HCT116 (cell line): ENCODE measurements at regions not wholly inside any gene's neighbourhood (a gene's known extent, or its start where the extent isn't known, plus 50 kb on each side); places are given as distances from the start of the nearest gene placed in this dataset.

Experiments
- ATAC-seq: fragments of 200-7000 bp; cut with Tn5 transposase; 2 replicates; pipeline ENCODE4 v1.9.1; 2020; ENCODE audit warnings: mild to moderate bottlenecking, moderate library complexity
- BruUV-seq: library from RNA; stranded (reverse); fragments of 400-500 nt; replicated peaks from 2 replicates; lab custom pipeline; 2021; lab: Mats Ljungman, UMichigan
- CTCF ChIA-PET: fragments of 300-600 bp; sonication (Branson Sonifier 250); formaldehyde crosslinking; loops from one replicate; lab custom pipeline; 2021; ENCODE audit warnings: antibody characterized with exemption; lab: Charles Lee
- POLR2A ChIA-PET: fragments of 300-600, 350-600 bp; sonication (Branson Sonifier 250); formaldehyde crosslinking; loops from one replicate; lab custom pipeline; 2021; ENCODE audit warnings: antibody characterized with exemption; lab: Charles Lee
- RAD21 ChIA-PET, 2 experiments: fragments of 300-600 bp; sonication (Branson Sonifier 250); formaldehyde crosslinking; loops; one replicate each; lab custom pipeline; 2023; ENCODE audit warnings: low total read pairs in 2 of 2; ENCODE audit not compliant: uncharacterized antibody in 2 of 2, unreplicated experiment in 2 of 2, low non-redundant PET in 1 of 2; lab: Charles Lee
- DNase-seq: peaks from one replicate; pipeline ENCODE4 v3.0.0-alpha.2; 2010; ENCODE audit warnings: low read depth, low spot score
- H2AFZ ChIP-seq: fragments of 200-600 bp; shearing (Covaris generic), sonication (generic); 2 replicates; pipeline ENCODE4 v1.6.1; 2017; ENCODE audit warnings: low read depth, mixed run types, mixed read lengths, antibody characterized with exemption, low read length; ENCODE audit not compliant: poor library complexity, severe bottlenecking
- H3K27ac ChIP-seq: 2 replicates; pipeline ENCODE4 v1.5.1; 2012; ENCODE audit warnings: low read depth, low read length
- H3K27me3 ChIP-seq: fragments of 200-600 bp; sonication (generic); 2 replicates; pipeline ENCODE4 v1.6.1; 2016; ENCODE audit warnings: mixed run types, low read length, mixed read lengths; ENCODE audit not compliant: insufficient read depth
- H3K36me3 ChIP-seq, 2 experiments: fragments of 200-500 bp in 1 of 2; fragments of 200-600 bp in 1 of 2; sonication (Bioruptor generic) in 1 of 2; sonication (generic) in 1 of 2; 2 replicates each; pipeline versions ENCODE4 v1.5.1 to v1.6.1; 2014 to 2016; ENCODE audit warnings: low read length in 2 of 2, inconsistent platforms in 1 of 2, mixed read lengths in 1 of 2, mixed run types in 1 of 2; ENCODE audit not compliant: insufficient read depth in 2 of 2, control insufficient read depth in 1 of 2
- H3K4me1 ChIP-seq, 2 experiments: fragments of 200-600 bp in 1 of 2; sonication (generic) in 1 of 2; 2 replicates each; pipeline versions ENCODE4 v1.5.1 to v1.6.1; 2012 to 2017; ENCODE audit warnings: low read length in 2 of 2, inconsistent platforms in 1 of 2, mild to moderate bottlenecking in 1 of 2, mixed read lengths in 1 of 2, mixed run types in 1 of 2, moderate library complexity in 1 of 2; ENCODE audit not compliant: insufficient read depth in 2 of 2, control insufficient read depth in 1 of 2
- H3K4me2 ChIP-seq: fragments of 200-600 bp; sonication (generic); 2 replicates; pipeline ENCODE4 v1.6.1; 2017; ENCODE audit warnings: mixed run types, low read length, mixed read lengths
- H3K4me3 ChIP-seq, 2 experiments: fragments of 200-600 bp in 1 of 2; sonication (generic) in 1 of 2; replicated peaks in 1 of 2; 2 replicates each; pipeline ENCODE4 v1.5.1; 2011 to 2016; ENCODE audit warnings: low read length in 2 of 2, control low read depth in 1 of 2, low read depth in 1 of 2, mild to moderate bottlenecking in 1 of 2, mixed read lengths in 1 of 2, mixed run types in 1 of 2
- H3K79me2 ChIP-seq: fragments of 200-600 bp; sonication (generic); 2 replicates; pipeline ENCODE4 v1.6.1; 2017; ENCODE audit warnings: mild to moderate bottlenecking, mixed run types, low read length, moderate library complexity, mixed read lengths; ENCODE audit not compliant: insufficient read depth
- H3K9ac ChIP-seq: fragments of 200-600 bp; sonication (generic); 2 replicates; pipeline ENCODE4 v1.6.1; 2016; ENCODE audit warnings: low read length, mixed read lengths
- H3K9me2 ChIP-seq: fragments of 200-600 bp; sonication (generic), shearing (Covaris generic); 2 replicates; pipeline ENCODE4 v1.6.1; 2017; ENCODE audit warnings: mixed run types, mild to moderate bottlenecking, moderate library complexity; ENCODE audit not compliant: insufficient read depth
- H3K9me3 ChIP-seq, 2 experiments: fragments of 200-500 bp in 1 of 2; fragments of 200-600 bp in 1 of 2; sonication (Bioruptor generic) in 1 of 2; sonication (generic) in 1 of 2; 2 replicates each; pipeline ENCODE4 v1.6.1; 2014 to 2017; ENCODE audit warnings: low read length in 2 of 2, mixed read lengths in 2 of 2, inconsistent platforms in 1 of 2, low read depth in 1 of 2, mild to moderate bottlenecking in 1 of 2, mixed run types in 1 of 2, moderate library complexity in 1 of 2; ENCODE audit not compliant: control insufficient read depth in 1 of 2, insufficient read depth in 1 of 2
- H4K20me1 ChIP-seq: fragments of 200-600 bp; sonication (generic), shearing (Covaris generic); 2 replicates; pipeline ENCODE4 v1.6.1; 2017; ENCODE audit warnings: mixed run types, mild to moderate bottlenecking, moderate library complexity; ENCODE audit not compliant: insufficient read depth
- ATF3 ChIP-seq: IDR thresholded peaks from 2 replicates; pipeline ENCODE4 v1.6.1; 2012
- CBX3 ChIP-seq: IDR thresholded peaks from 2 replicates; pipeline ENCODE4 v1.6.1; 2012; ENCODE audit warnings: low read depth
- CEBPB ChIP-seq: IDR thresholded peaks from 2 replicates; pipeline ENCODE4 v1.6.1; 2012; ENCODE audit warnings: low read depth
- CTCF ChIP-seq, 3 experiments: fragments of 200-600 bp in 1 of 3; sonication (generic) in 1 of 3; IDR thresholded peaks in 2 of 3; conservative IDR thresholded peaks in 1 of 3; 2 replicates each; pipeline ENCODE4 v1.5.1; 2012 to 2017; ENCODE audit warnings: low read depth in 2 of 3, low read length in 2 of 3, antibody characterized with exemption in 1 of 3, borderline replicate concordance in 1 of 3, control low read depth in 1 of 3, mild to moderate bottlenecking in 1 of 3, mixed read lengths in 1 of 3, mixed run types in 1 of 3, moderate library complexity in 1 of 3; ENCODE audit not compliant: insufficient read depth in 1 of 3
- EGR1 ChIP-seq: IDR thresholded peaks from 2 replicates; pipeline ENCODE4 v1.6.1; 2012; ENCODE audit warnings: low read depth
- ELF1 ChIP-seq: IDR thresholded peaks from 2 replicates; pipeline ENCODE4 v1.6.1; 2012; ENCODE audit warnings: low read depth, borderline replicate concordance
- EZH2 ChIP-seq: fragments of 200-600 bp; sonication (generic); IDR thresholded peaks from 2 replicates; pipeline ENCODE4 v1.6.1; 2017; ENCODE audit warnings: antibody characterized with exemption, mixed run types
- FOSL1 ChIP-seq: IDR thresholded peaks from 2 replicates; pipeline ENCODE4 v1.6.1; 2012; ENCODE audit warnings: low read depth
- JUND ChIP-seq: IDR thresholded peaks from 2 replicates; pipeline ENCODE4 v1.6.1; 2012
- MAX ChIP-seq: IDR thresholded peaks from 2 replicates; pipeline ENCODE4 v1.6.1; 2012
- POLR2AphosphoS5 ChIP-seq: IDR thresholded peaks from 2 replicates; pipeline ENCODE4 v1.6.1; 2011; ENCODE audit warnings: mild to moderate bottlenecking, low read depth, low read length, moderate library complexity
- RAD21 ChIP-seq: IDR thresholded peaks from 2 replicates; pipeline ENCODE4 v1.6.1; 2012; ENCODE audit warnings: low read depth, mild to moderate bottlenecking
- REST ChIP-seq: IDR thresholded peaks from 2 replicates; pipeline ENCODE4 v1.6.1; 2012; ENCODE audit warnings: low read depth
- SIN3A ChIP-seq: IDR thresholded peaks from 2 replicates; pipeline ENCODE4 v1.6.1; 2012; ENCODE audit warnings: low read depth
- SP1 ChIP-seq: IDR thresholded peaks from 2 replicates; pipeline ENCODE4 v1.6.1; 2012; ENCODE audit warnings: low read depth
- SRF ChIP-seq: IDR thresholded peaks from 2 replicates; pipeline ENCODE4 v1.6.1; 2012; ENCODE audit warnings: low read depth
- TCF7L2 ChIP-seq: IDR thresholded peaks from 2 replicates; pipeline ENCODE4 v1.7.0; 2011; ENCODE audit warnings: borderline replicate concordance, inconsistent platforms; ENCODE audit not compliant: insufficient read depth, insufficient read length; ENCODE audit errors: extremely low read depth
- ZBTB33 ChIP-seq: IDR thresholded peaks from 2 replicates; pipeline ENCODE4 v1.6.1; 2011; ENCODE audit warnings: mild to moderate bottlenecking, low read length, moderate library complexity; ENCODE audit not compliant: insufficient replicate concordance; ENCODE audit errors: extremely low read depth
- ZFX ChIP-seq: fragments of 450-650 bp; IDR thresholded peaks from 2 replicates; pipeline ENCODE4 v1.6.1; 2017
- ZNF274 ChIP-seq: fragments of 200-500 bp; sonication (Bioruptor generic); IDR thresholded peaks from 2 replicates; pipeline ENCODE4 v1.6.1; 2014; ENCODE audit warnings: mild to moderate bottlenecking, low read depth, low read length, inconsistent platforms
- intact Hi-C: fragments of 100-400 bp; cut with micrococcal nuclease; formaldehyde crosslinking; loops from 2 replicates; pipeline ENCODE4 v1.10.0; 2022

- no TSS peak for BruUV-seq
- Histone ChIP-seq H3K27me3 (no peaks in the 10 kb centered on the region), H3K9me2 (no peaks in the 10 kb centered on the region), H3K9me3 (no peaks in the 10 kb centered on the region), H4K20me1 (no peaks in the 10 kb centered on the region), H3K36me3 (no peaks in the 10 kb centered on the region), H3K79me2 (no peaks in the 10 kb centered on the region), H3K27ac (no peak overlapping the region), H3K9ac (no peak overlapping the region), H3K4me3 (no peak overlapping the region), H2AFZ (no peak overlapping the region), H3K4me2 (no peak overlapping the region), H3K4me1 (no peaks in the 10 kb centered on the region)
- DNase-seq (no peak), ATAC-seq (no peak)
- intact Hi-C loops, result no loop called here
- RAD21 ChIA-PET, result no interaction called here
- POLR2A ChIA-PET, result no interaction called here
- TF ChIP-seq SIN3A, result no peak
- TF ChIP-seq ZNF274, result no peak
- TF ChIP-seq CBX3, result no peak
- no peak for TF ChIP-seq EZH2
- no peak for TF ChIP-seq CTCF (IDR thresholded peaks at IDR 0.05 in 2 of 3, conservative IDR thresholded peaks at IDR 0.05 in 1 of 3; ENCODE audit: borderline replicate concordance in 1 of 3, insufficient read depth in 1 of 3, low read depth in 2 of 3, low read length in 2 of 3)
- no peak for TF ChIP-seq SP1
- TF ChIP-seq FOSL1, result no peak
- no peak for TF ChIP-seq POLR2AphosphoS5
- no peak for TF ChIP-seq ZFX
- TF ChIP-seq TCF7L2, result no peak
- no peak for TF ChIP-seq EGR1
- no peak for TF ChIP-seq CEBPB
- TF ChIP-seq ELF1, result no peak
- no peak for TF ChIP-seq ATF3
- no peak for TF ChIP-seq ZBTB33
- no peak for TF ChIP-seq MAX
- TF ChIP-seq JUND, result no peak
- TF ChIP-seq SRF, result no peak
- TF ChIP-seq REST, result no peak
- no peak for TF ChIP-seq RAD21
- CTCF ChIA-PET, result no interaction called here
Observed at GRCh38 chr6:168860987-168861386, 392.7 kb downstream of the THBS2 start.
